GM12873 (cell line): ENCODE measurements at regions not wholly inside any gene's neighbourhood (a gene's known extent, or its start where the extent isn't known, plus 50 kb on each side); places are given as distances from the start of the nearest gene placed in this dataset.

Experiments used
- TF ChIP-seq, protein P1 (sequence below): IDR thresholded peaks from 2 replicates; pipeline ENCODE4 v1.5.1; 2012; ENCODE audit warnings: low read depth, mild to moderate bottlenecking, moderate library complexity, low read length, control low read depth; ENCODE audit not compliant: insufficient read depth; ENCODE audit errors: missing control alignments

GRCh38 chr18:10289951-10290637, 164.3 kb upstream of the APCDD1 start:
- TF ChIP-seq, protein P1, sequence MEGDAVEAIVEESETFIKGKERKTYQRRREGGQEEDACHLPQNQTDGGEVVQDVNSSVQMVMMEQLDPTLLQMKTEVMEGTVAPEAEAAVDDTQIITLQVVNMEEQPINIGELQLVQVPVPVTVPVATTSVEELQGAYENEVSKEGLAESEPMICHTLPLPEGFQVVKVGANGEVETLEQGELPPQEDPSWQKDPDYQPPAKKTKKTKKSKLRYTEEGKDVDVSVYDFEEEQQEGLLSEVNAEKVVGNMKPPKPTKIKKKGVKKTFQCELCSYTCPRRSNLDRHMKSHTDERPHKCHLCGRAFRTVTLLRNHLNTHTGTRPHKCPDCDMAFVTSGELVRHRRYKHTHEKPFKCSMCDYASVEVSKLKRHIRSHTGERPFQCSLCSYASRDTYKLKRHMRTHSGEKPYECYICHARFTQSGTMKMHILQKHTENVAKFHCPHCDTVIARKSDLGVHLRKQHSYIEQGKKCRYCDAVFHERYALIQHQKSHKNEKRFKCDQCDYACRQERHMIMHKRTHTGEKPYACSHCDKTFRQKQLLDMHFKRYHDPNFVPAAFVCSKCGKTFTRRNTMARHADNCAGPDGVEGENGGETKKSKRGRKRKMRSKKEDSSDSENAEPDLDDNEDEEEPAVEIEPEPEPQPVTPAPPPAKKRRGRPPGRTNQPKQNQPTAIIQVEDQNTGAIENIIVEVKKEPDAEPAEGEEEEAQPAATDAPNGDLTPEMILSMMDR, result no peak

GRCh38 chr18:10290638-10291235, 163.7 kb upstream of the APCDD1 start:
- TF ChIP-seq, protein P1, result no peak

DNA sequence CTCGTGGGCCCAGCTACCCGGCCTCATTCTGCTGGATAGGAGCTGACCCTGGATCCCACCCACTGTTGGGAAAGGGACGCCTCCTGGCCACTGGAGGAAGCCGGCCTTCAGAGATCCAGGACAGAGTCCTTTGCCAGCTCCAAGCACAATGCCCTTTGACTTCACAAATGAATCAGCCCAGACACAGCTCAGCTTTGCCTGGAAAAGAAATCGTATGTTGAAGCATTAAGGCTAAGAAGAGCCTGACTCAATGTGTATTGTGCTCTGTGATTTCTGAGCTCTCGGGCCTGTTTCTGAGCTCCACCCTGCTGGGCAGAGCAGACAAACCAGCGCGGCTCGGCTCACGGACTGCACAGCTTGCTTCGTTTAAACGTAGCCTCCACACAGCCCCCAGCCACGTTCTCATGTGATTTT, 162.9 kb upstream of the APCDD1 start:
- TF ChIP-seq, protein P1, result no peak

- TF ChIP-seq, protein P1, result no peak
Measured at GRCh38 chr18:10293966-10294365, 160.5 kb upstream of the APCDD1 start.

- TF ChIP-seq, protein P1, result no peak
Measured at GRCh38 chr18:10295751-10296150, 158.7 kb upstream of the APCDD1 start.

DNA sequence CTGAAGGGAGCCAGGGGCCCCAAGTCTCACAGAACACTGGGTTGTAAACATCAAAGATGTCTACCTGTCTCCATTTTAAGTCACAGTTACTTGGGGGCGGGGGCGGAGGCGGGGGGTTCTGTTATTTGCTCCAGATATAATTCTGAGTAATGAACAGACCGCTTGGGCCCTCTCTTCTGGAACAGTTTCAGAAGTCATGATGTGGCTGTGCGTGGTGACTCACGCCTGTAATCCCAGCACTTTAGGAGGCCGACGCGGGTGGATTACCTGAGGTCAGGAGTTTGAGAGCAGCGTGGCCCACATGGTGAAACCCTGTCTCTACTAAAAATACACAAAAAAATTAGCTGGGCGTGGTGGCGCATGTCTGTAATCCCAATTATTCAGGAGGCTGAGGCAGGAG, 157.9 kb upstream of the APCDD1 start:
- TF ChIP-seq, protein P1, result no peak

GRCh38 chr18:10297086-10297485, 157.3 kb upstream of the APCDD1 start:
- TF ChIP-seq, protein P1, result no peak
